ENCODE measurements at regions not wholly inside any gene's neighbourhood (a gene's known extent, or its start where the extent isn't known, plus 50 kb on each side); places are given as distances from the start of the nearest gene placed in this dataset.

DNA sequence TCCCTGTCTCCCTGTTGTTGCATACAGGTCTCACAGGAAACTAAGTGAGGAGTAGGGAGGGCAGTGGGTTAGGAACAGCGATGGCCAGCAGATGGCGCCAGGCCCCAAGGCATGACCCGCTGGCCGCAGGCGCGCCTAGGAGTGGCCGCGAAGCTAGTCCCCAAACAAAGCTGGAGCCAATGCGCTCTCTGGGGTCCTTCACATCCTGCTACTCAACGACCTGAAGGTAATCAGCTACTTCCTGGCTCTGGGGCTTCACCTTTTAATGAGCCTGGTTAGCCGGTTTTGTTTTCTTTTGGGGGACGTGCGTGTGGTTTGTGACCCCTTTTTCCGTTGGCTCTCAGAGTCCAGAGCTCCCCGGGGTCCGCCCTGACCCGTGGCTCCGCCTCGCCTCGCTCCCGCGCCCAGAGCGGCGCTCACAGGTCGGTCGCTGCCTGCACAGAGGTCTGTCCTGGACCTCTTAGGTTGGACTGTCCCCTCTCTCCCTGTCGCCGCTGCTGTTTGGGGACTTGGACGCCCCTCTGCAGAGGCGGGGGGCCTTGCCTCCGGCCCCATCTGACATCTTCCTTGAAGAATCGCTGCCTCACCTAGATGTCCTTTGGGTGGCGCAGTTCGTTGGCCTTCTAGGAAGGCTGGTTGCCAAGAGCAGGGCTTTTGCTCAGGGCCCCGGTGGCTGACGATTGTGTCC, 62.2 kb upstream of the GTF3A start (continued):
- TF ChIP-seq, protein P1, sequence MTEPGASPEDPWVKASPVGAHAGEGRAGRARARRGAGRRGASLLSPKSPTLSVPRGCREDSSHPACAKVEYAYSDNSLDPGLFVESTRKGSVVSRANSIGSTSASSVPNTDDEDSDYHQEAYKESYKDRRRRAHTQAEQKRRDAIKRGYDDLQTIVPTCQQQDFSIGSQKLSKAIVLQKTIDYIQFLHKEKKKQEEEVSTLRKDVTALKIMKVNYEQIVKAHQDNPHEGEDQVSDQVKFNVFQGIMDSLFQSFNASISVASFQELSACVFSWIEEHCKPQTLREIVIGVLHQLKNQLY (CRISPR knock-in tag; IDR thresholded peaks at IDR 0.05) = no peak
- TF ChIP-seq, protein P2, sequence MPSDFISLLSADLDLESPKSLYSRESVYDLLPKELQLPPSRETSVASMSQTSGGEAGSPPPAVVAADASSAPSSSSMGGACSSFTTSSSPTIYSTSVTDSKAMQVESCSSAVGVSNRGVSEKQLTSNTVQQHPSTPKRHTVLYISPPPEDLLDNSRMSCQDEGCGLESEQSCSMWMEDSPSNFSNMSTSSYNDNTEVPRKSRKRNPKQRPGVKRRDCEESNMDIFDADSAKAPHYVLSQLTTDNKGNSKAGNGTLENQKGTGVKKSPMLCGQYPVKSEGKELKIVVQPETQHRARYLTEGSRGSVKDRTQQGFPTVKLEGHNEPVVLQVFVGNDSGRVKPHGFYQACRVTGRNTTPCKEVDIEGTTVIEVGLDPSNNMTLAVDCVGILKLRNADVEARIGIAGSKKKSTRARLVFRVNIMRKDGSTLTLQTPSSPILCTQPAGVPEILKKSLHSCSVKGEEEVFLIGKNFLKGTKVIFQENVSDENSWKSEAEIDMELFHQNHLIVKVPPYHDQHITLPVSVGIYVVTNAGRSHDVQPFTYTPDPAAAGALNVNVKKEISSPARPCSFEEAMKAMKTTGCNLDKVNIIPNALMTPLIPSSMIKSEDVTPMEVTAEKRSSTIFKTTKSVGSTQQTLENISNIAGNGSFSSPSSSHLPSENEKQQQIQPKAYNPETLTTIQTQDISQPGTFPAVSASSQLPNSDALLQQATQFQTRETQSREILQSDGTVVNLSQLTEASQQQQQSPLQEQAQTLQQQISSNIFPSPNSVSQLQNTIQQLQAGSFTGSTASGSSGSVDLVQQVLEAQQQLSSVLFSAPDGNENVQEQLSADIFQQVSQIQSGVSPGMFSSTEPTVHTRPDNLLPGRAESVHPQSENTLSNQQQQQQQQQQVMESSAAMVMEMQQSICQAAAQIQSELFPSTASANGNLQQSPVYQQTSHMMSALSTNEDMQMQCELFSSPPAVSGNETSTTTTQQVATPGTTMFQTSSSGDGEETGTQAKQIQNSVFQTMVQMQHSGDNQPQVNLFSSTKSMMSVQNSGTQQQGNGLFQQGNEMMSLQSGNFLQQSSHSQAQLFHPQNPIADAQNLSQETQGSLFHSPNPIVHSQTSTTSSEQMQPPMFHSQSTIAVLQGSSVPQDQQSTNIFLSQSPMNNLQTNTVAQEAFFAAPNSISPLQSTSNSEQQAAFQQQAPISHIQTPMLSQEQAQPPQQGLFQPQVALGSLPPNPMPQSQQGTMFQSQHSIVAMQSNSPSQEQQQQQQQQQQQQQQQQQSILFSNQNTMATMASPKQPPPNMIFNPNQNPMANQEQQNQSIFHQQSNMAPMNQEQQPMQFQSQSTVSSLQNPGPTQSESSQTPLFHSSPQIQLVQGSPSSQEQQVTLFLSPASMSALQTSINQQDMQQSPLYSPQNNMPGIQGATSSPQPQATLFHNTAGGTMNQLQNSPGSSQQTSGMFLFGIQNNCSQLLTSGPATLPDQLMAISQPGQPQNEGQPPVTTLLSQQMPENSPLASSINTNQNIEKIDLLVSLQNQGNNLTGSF (CRISPR knock-in tag; IDR thresholded peaks at IDR 0.05) = no peak
- TF ChIP-seq, protein P3, sequence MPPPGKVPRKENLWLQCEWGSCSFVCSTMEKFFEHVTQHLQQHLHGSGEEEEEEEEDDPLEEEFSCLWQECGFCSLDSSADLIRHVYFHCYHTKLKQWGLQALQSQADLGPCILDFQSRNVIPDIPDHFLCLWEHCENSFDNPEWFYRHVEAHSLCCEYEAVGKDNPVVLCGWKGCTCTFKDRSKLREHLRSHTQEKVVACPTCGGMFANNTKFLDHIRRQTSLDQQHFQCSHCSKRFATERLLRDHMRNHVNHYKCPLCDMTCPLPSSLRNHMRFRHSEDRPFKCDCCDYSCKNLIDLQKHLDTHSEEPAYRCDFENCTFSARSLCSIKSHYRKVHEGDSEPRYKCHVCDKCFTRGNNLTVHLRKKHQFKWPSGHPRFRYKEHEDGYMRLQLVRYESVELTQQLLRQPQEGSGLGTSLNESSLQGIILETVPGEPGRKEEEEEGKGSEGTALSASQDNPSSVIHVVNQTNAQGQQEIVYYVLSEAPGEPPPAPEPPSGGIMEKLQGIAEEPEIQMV (CRISPR knock-in tag; IDR thresholded peaks at IDR 0.05; ENCODE audit: low read depth) = no peak
- no peak for TF ChIP-seq EP300 (IDR thresholded peaks at IDR 0.05; ENCODE audit: low read depth in 2 of 2, low read length in 2 of 2)
- no peak for TF ChIP-seq EP300 (CRISPR knock-in tag; IDR thresholded peaks at IDR 0.05; ENCODE audit: borderline replicate concordance)
- TF ChIP-seq JARID2 (CRISPR knock-in tag; IDR thresholded peaks at IDR 0.05; ENCODE audit: insufficient replicate concordance) = no peak
- TF ChIP-seq, protein P4, sequence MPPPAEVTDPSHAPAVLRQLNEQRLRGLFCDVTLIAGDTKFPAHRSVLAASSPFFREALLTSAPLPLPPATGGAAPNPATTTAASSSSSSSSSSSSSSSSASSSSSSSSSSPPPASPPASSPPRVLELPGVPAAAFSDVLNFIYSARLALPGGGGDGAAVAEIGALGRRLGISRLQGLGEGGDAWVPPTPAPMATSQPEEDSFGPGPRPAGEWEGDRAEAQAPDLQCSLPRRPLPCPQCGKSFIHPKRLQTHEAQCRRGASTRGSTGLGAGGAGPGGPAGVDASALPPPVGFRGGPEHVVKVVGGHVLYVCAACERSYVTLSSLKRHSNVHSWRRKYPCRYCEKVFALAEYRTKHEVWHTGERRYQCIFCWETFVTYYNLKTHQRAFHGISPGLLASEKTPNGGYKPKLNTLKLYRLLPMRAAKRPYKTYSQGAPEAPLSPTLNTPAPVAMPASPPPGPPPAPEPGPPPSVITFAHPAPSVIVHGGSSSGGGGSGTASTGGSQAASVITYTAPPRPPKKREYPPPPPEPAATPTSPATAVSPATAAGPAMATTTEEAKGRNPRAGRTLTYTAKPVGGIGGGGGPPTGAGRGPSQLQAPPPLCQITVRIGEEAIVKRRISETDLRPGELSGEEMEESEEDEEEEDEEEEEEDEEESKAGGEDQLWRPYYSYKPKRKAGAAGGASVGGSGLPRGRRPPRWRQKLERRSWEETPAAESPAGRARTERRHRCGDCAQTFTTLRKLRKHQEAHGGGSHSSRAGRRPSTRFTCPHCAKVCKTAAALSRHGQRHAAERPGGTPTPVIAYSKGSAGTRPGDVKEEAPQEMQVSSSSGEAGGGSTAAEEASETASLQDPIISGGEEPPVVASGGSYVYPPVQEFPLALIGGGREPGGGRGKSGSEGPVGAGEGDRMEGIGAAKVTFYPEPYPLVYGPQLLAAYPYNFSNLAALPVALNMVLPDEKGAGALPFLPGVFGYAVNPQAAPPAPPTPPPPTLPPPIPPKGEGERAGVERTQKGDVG (CRISPR knock-in tag; IDR thresholded peaks at IDR 0.05; ENCODE audit: borderline replicate concordance) = no peak
- TF ChIP-seq, protein P5, sequence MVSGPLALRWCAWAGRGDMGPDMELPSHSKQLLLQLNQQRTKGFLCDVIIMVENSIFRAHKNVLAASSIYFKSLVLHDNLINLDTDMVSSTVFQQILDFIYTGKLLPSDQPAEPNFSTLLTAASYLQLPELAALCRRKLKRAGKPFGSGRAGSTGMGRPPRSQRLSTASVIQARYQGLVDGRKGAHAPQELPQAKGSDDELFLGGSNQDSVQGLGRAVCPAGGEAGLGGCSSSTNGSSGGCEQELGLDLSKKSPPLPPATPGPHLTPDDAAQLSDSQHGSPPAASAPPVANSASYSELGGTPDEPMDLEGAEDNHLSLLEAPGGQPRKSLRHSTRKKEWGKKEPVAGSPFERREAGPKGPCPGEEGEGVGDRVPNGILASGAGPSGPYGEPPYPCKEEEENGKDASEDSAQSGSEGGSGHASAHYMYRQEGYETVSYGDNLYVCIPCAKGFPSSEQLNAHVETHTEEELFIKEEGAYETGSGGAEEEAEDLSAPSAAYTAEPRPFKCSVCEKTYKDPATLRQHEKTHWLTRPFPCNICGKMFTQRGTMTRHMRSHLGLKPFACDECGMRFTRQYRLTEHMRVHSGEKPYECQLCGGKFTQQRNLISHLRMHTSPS (CRISPR knock-in tag; IDR thresholded peaks at IDR 0.05; ENCODE audit: low read depth) = no peak
- TF ChIP-seq, protein P6, sequence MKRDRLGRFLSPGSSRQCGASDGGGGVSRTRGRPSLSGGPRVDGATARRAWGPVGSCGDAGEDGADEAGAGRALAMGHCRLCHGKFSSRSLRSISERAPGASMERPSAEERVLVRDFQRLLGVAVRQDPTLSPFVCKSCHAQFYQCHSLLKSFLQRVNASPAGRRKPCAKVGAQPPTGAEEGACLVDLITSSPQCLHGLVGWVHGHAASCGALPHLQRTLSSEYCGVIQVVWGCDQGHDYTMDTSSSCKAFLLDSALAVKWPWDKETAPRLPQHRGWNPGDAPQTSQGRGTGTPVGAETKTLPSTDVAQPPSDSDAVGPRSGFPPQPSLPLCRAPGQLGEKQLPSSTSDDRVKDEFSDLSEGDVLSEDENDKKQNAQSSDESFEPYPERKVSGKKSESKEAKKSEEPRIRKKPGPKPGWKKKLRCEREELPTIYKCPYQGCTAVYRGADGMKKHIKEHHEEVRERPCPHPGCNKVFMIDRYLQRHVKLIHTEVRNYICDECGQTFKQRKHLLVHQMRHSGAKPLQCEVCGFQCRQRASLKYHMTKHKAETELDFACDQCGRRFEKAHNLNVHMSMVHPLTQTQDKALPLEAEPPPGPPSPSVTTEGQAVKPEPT (CRISPR knock-in tag; IDR thresholded peaks at IDR 0.05; ENCODE audit: low read depth) = no peak
- no peak for TF ChIP-seq ZNF672 (CRISPR knock-in tag; IDR thresholded peaks at IDR 0.05)
- TF ChIP-seq, protein P7, sequence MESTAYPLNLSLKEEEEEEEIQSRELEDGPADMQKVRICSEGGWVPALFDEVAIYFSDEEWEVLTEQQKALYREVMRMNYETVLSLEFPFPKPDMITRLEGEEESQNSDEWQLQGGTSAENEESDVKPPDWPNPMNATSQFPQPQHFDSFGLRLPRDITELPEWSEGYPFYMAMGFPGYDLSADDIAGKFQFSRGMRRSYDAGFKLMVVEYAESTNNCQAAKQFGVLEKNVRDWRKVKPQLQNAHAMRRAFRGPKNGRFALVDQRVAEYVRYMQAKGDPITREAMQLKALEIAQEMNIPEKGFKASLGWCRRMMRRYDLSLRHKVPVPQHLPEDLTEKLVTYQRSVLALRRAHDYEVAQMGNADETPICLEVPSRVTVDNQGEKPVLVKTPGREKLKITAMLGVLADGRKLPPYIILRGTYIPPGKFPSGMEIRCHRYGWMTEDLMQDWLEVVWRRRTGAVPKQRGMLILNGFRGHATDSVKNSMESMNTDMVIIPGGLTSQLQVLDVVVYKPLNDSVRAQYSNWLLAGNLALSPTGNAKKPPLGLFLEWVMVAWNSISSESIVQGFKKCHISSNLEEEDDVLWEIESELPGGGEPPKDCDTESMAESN (CRISPR knock-in tag; conservative IDR thresholded peaks at IDR 0.05) = no peak
